ENCODE measurements at regions not wholly inside any gene's neighbourhood (a gene's known extent, or its start where the extent isn't known, plus 50 kb on each side); places are given as distances from the start of the nearest gene placed in this dataset.

DNA sequence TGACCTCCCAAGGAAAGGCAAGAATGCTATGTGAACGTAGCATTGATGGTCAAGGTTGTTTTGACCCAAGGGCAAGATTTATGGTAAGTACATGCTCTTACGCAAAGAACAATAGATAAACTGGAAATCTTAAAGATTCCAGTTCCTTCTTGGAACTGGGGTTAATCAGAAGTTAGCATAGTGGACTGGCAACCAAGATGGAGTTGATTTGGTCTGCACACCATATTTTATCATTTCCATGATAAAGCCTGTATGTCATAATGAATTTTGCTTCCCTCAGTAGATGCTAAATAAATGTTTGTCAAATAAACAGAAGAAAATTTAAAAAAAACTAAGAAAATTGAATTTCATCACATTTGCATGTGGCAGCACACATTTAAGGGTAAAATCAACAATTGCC is 242.4 kb upstream of the MEF2C start:
- DNase-seq (ENCODE audit: low spot score in 2 of 2): no peak
- H3K27me3 ChIP-seq: no peaks in the 10 kb centered on the region
- H3K36me3 ChIP-seq: no peaks in the 10 kb centered on the region
- no peak overlapping the region for H3K4me3 ChIP-seq
- H3K4me1 ChIP-seq: no peaks in the 10 kb centered on the region
- H3K9me3 ChIP-seq: no peaks in the 10 kb centered on the region
- intact Hi-C loops (cut with DNase I): no loop called here
- H3K27ac ChIP-seq: no peak overlapping the region
- TF ChIP-seq, protein P1, sequence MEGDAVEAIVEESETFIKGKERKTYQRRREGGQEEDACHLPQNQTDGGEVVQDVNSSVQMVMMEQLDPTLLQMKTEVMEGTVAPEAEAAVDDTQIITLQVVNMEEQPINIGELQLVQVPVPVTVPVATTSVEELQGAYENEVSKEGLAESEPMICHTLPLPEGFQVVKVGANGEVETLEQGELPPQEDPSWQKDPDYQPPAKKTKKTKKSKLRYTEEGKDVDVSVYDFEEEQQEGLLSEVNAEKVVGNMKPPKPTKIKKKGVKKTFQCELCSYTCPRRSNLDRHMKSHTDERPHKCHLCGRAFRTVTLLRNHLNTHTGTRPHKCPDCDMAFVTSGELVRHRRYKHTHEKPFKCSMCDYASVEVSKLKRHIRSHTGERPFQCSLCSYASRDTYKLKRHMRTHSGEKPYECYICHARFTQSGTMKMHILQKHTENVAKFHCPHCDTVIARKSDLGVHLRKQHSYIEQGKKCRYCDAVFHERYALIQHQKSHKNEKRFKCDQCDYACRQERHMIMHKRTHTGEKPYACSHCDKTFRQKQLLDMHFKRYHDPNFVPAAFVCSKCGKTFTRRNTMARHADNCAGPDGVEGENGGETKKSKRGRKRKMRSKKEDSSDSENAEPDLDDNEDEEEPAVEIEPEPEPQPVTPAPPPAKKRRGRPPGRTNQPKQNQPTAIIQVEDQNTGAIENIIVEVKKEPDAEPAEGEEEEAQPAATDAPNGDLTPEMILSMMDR (IDR thresholded peaks at IDR 0.05): no peak

DNA sequence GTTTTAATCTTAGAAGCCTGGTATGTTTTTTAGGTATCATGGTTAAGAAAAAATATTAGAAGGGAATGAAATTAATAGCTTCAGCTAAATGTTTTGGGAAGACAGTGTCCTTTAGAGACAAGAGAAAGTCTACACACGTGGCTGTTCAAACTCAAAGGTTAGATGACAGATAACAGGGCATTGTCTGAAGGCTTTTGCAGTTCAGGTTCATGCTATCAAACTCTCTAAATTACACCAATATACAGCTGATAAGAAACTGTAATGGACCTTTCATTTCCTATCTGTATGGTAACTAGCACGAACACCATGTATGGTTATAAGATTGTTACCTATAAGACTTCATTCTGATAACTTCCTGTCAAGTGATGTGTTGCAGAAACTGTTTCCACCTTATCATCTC is 240.6 kb upstream of the MEF2C start:
- no peak for DNase-seq (ENCODE audit: low spot score in 2 of 2)
- no peaks in the 10 kb centered on the region for H3K36me3 ChIP-seq
- H3K9me3 ChIP-seq: no peaks in the 10 kb centered on the region
- no peak overlapping the region for H3K4me3 ChIP-seq
- H3K27me3 ChIP-seq: no peaks in the 10 kb centered on the region
- intact Hi-C loops (cut with DNase I): no loop called here
- H3K4me1 ChIP-seq: no peaks in the 10 kb centered on the region
- H3K27ac ChIP-seq: no peak overlapping the region
- TF ChIP-seq, protein P1 (IDR thresholded peaks at IDR 0.05): no peak

DNA sequence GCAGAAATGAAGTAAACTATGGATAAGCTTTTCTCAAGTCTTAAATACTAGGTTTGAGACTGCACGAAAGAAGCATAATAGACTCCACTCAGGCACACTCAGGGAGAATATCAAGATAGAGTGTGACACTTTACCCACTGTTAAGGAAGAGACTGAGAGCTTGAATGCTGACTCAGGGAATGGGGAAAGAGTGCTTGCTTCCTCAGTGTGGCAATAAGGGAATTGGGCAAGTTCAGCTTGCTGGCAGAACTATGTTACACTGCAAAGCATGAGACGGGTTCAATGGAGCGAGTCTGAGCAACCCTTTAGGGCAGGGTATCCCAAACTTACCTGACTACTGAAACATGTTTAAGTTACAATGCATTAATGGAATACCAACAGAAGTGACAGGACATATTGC is 237.7 kb upstream of the MEF2C start:
- TF ChIP-seq, protein P1 (IDR thresholded peaks at IDR 0.05): no peak
- H3K27me3 ChIP-seq: no peaks in the 10 kb centered on the region
- H3K4me1 ChIP-seq: no peaks in the 10 kb centered on the region
- no peaks in the 10 kb centered on the region for H3K36me3 ChIP-seq
- DNase-seq (ENCODE audit: low spot score in 2 of 2): no peak
- no peak overlapping the region for H3K27ac ChIP-seq
- H3K4me3 ChIP-seq: no peak overlapping the region
- H3K9me3 ChIP-seq: no peaks in the 10 kb centered on the region
- intact Hi-C loops (cut with DNase I): no loop called here

DNA sequence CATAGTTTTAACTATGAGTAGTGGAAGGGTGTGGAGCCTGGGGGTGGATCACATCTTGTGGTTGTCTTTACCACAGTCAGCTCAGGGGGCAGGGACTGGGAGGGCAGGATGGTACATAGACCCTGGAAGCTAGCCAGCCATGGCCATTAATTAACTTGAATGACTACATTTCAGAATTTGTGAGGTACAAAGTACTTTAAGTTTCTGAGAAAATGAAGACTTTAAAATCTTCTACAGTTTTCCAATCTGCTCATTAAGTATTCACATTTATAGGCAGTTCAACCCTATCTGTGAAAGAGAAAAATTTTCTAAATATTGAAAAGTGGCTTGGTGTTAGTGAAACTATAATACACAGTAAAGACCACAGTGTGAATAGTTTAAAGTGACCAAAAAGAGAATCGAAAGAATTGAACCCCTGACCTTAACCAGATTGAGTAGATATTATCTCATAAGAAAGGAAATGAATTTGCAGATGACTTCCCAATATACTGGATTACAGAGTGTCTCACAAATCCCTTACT is 234.2 kb upstream of the MEF2C start:
- intact Hi-C loops (cut with DNase I): no loop called here
- no peak for DNase-seq (ENCODE audit: low spot score in 2 of 2)
- TF ChIP-seq, protein P1 (IDR thresholded peaks at IDR 0.05): no peak
- Histone ChIP-seq H3K9me3 (no peaks in the 10 kb centered on the region), H3K36me3 (no peaks in the 10 kb centered on the region), H3K4me1 (no peaks in the 10 kb centered on the region), H3K27me3 (no peaks in the 10 kb centered on the region), H3K4me3 (no peak overlapping the region), H3K27ac (no peak overlapping the region)

DNA sequence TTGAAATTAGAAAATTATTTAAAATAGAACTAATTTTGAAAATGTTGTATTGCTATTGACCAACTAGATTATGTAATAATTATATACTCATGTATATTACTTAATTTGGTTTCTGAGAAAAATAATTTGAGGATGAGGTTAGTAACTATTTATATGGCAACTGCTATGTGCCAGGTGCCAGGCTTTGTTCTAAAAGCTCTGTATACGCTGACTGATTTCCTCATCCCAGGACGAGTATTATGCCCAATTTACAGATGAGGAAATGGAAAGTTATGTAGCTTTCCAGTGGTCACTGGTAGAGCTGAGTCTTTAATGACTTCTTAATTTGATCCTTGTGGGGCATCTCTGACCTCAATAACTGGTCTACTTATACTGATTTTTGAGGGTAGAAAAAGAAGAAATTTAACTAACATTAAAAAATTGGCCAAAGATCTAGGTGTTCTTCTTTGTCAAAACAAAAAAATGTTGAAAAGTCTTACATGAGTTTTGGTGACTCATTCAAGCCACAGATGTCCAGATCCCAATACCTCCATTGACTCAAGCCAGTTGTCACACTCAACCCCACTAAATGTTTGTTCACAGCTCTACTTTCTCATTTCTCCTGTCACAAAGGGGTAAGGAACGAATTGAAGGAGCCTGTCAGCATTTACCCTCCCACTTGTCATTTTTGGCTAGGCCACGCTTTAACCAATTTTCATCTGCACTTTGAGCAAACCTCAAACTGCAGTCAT is 228.1 kb upstream of the MEF2C start:
- Histone ChIP-seq H3K36me3 (no peaks in the 10 kb centered on the region), H3K9me3 (peaks cover 0 to 5% of the 10 kb centered on the region in 2 donors), H3K27ac (peak overlapping the region in 1 of 2 donors; percentile 51), H3K27me3 (no peaks in the 10 kb centered on the region), H3K4me3 (no peak overlapping the region), H3K4me1 (peaks cover 0 to 11% of the 10 kb centered on the region in 2 donors)
- TF ChIP-seq, protein P1 (IDR thresholded peaks at IDR 0.05): no peak
- DNase-seq (ENCODE audit: low spot score in 2 of 2): no peak
- intact Hi-C loops (cut with DNase I): no loop called here
